Lung (tissue), 11 donors: ENCODE measurements at regions not wholly inside any gene's neighbourhood (a gene's known extent, or its start where the extent isn't known, plus 50 kb on each side); places are given as distances from the start of the nearest gene placed in this dataset.
A peak's percentile ranks its signal among the peaks of the same experiment; 100 is the strongest.

ENCODE experiments used
- ATAC-seq: fragments of 200-7000 bp; cut with Tn5 transposase; one replicate; pipeline ENCODE4 v1.9.1; 2020; ENCODE audit warnings: moderate number of reproducible peaks; ENCODE audit not compliant: insufficient read depth, low FRiP score
- DNase-seq, 3 donors: peaks; one replicate each; pipeline ENCODE4 v3.0.0-alpha.2; 2013 to 2017
- H3K27ac ChIP-seq, 2 donors: one replicate each; pipeline ENCODE4 v1.5.1; 2013; ENCODE audit warnings: mild to moderate bottlenecking in 2 of 2, moderate library complexity in 2 of 2, control low read depth in 1 of 2, inconsistent platforms in 1 of 2, low read depth in 1 of 2, low read length in 1 of 2
- H3K27me3 ChIP-seq, 3 donors: one replicate each; pipeline ENCODE4 v1.5.1; 2013; ENCODE audit warnings: low read length in 2 of 3; ENCODE audit not compliant: control insufficient read depth in 3 of 3, insufficient read depth in 3 of 3
- H3K36me3 ChIP-seq, 4 donors: one replicate each; pipeline ENCODE4 v1.5.1; 2013; ENCODE audit warnings: low read length in 4 of 4, mild to moderate bottlenecking in 1 of 4, moderate library complexity in 1 of 4; ENCODE audit not compliant: control insufficient read depth in 4 of 4, insufficient read depth in 4 of 4
- H3K4me1 ChIP-seq, 5 donors: one replicate each; pipeline ENCODE4 v1.5.1; 2013; ENCODE audit warnings: low read length in 5 of 5, mild to moderate bottlenecking in 2 of 5, moderate library complexity in 1 of 5; ENCODE audit not compliant: control insufficient read depth in 5 of 5, insufficient read depth in 5 of 5
- H3K4me3 ChIP-seq: one replicate; pipeline ENCODE4 v1.5.1; 2013; ENCODE audit warnings: mild to moderate bottlenecking, control low read depth, moderate library complexity
- H3K9ac ChIP-seq, 2 donors: one replicate each; pipeline ENCODE4 v1.5.1; 2013; ENCODE audit warnings: low read length in 2 of 2, control low read depth in 1 of 2; ENCODE audit not compliant: insufficient read depth in 1 of 2
- H3K9me3 ChIP-seq, 4 donors: one replicate each; pipeline ENCODE4 v1.5.1; 2013; ENCODE audit warnings: low read length in 3 of 4, mild to moderate bottlenecking in 1 of 4, moderate library complexity in 1 of 4; ENCODE audit not compliant: control insufficient read depth in 4 of 4, insufficient read depth in 3 of 4
- CTCF ChIP-seq: IDR thresholded peaks from 2 replicates; pipeline ENCODE4 v1.5.1; 2012; ENCODE audit warnings: mild to moderate bottlenecking; ENCODE audit errors: control extremely low read depth, extremely low read depth
- WGBS, 2 donors: extraction: QIAGEN DNeasy Blood & Tissue Kit; methylation state at CpG; one replicate each; pipeline ENCODE4 v1.1.7; 2013; 5-methylcytosine and 5-hydroxymethylcytosine counted together
- donor health status: control.
- donor health status: control.
- donor health status: Bipolar disorder and iron deficiency.
- donor health status: healthy.
- donor health status: DM: yes; HTN: yes; CAD: no.

GRCh38 chr6:163671355-163671754 is 256.8 kb downstream of the QKI start:
- no peak for TF ChIP-seq CTCF
- H3K9me3 ChIP-seq = no peaks in the 10 kb centered on the region
- H3K4me3 ChIP-seq = no peak overlapping the region
- no peak overlapping the region for H3K9ac ChIP-seq
- H3K27me3 ChIP-seq = no peaks in the 10 kb centered on the region
- ATAC-seq (no peak), DNase-seq (no peak)
- WGBS, 2 donors = 91 to 95% methylated on average over 19 of the region's 19 CpGs
- peaks cover 0 to 10% (median 2%) of the 10 kb centered on the region in 5 donors for H3K4me1 ChIP-seq
- H3K36me3 ChIP-seq = no peaks in the 10 kb centered on the region
- H3K27ac ChIP-seq = no peak overlapping the region

GRCh38 chr6:163670336-163670735 is 255.8 kb downstream of the QKI start:
- H3K4me1 ChIP-seq = peaks cover 0 to 10% (median 2%) of the 10 kb centered on the region in 5 donors
- H3K9ac ChIP-seq = no peak overlapping the region
- ATAC-seq (no peak), DNase-seq (no peak)
- no peaks in the 10 kb centered on the region for H3K36me3 ChIP-seq
- H3K27me3 ChIP-seq = no peaks in the 10 kb centered on the region
- H3K9me3 ChIP-seq = no peaks in the 10 kb centered on the region
- H3K4me3 ChIP-seq = no peak overlapping the region
- no peak overlapping the region for H3K27ac ChIP-seq
- 92 to 97% methylated on average over 1 of the region's 1 CpG for WGBS, 2 donors
- TF ChIP-seq CTCF = no peak

- DNase-seq = no peak
- TF ChIP-seq CTCF = no peak
- WGBS, 2 donors = 52 to 57% methylated on average over 4 of the region's 4 CpGs
- Histone ChIP-seq H3K27me3 (no peaks in the 10 kb centered on the region), H3K4me3 (no peak overlapping the region), H3K27ac (no peak overlapping the region), H3K9me3 (no peaks in the 10 kb centered on the region), H3K9ac (no peak overlapping the region), H3K4me1 (peaks cover 0 to 11% (median 2%) of the 10 kb centered on the region in 5 donors), H3K36me3 (no peaks in the 10 kb centered on the region)
- no peak for ATAC-seq
These were observed 253.5 kb downstream of the QKI start for GRCh38 chr6:163668061-163668426.

GRCh38 chr6:163667372-163668060 is 253.0 kb downstream of the QKI start:
- no peak overlapping the region for H3K27ac ChIP-seq
- 33 to 47% methylated on average over 13 of the region's 13 CpGs for WGBS, 2 donors
- TF ChIP-seq CTCF = no peak
- H3K36me3 ChIP-seq = no peaks in the 10 kb centered on the region
- H3K4me3 ChIP-seq = no peak overlapping the region
- ATAC-seq (peak; percentile 58), DNase-seq (peak; percentile 24 to 81 (median 64))
- H3K27me3 ChIP-seq = no peaks in the 10 kb centered on the region
- H3K9me3 ChIP-seq = no peaks in the 10 kb centered on the region
- peaks cover 0 to 11% (median 2%) of the 10 kb centered on the region in 5 donors for H3K4me1 ChIP-seq
- no peak overlapping the region for H3K9ac ChIP-seq
